NCI-H1092 (cell line): ENCODE measurements at regions not wholly inside any gene's neighbourhood (a gene's known extent, or its start where the extent isn't known, plus 50 kb on each side); places are given as distances from the start of the nearest gene placed in this dataset.

Source experiments
- DNase-seq: peaks from one replicate; lab custom pipeline; 2025; lab: John Stamatoyannopoulos, UW

GRCh38 chr18:78849458-78849857 lies 130.2 kb upstream of the SALL3 start:
- no peak for DNase-seq

GRCh38 chr18:78853341-78853740 lies 126.3 kb upstream of the SALL3 start:
- no peak for DNase-seq

- no peak for DNase-seq
Observed at GRCh38 chr18:78855188-78855587, 124.4 kb upstream of the SALL3 start.

GRCh38 chr18:78856569-78857313 lies 122.9 kb upstream of the SALL3 start:
- DNase-seq, result no peak

- no peak for DNase-seq
Observed at GRCh38 chr18:78857314-78858150, 122.1 kb upstream of the SALL3 start.

GRCh38 chr18:78859686-78860085 lies 119.9 kb upstream of the SALL3 start:
- no peak for DNase-seq

- no peak for DNase-seq
Observed at GRCh38 chr18:78860117-78860516, 119.5 kb upstream of the SALL3 start.

GRCh38 chr18:78861116-78861515 lies 118.5 kb upstream of the SALL3 start:
- DNase-seq, result no peak

GRCh38 chr18:78861706-78862105 lies 117.9 kb upstream of the SALL3 start:
- no peak for DNase-seq

GRCh38 chr18:78862395-78862794 lies 117.2 kb upstream of the SALL3 start:
- DNase-seq, result no peak

- no peak for DNase-seq
Observed at GRCh38 chr18:78865056-78865598, 114.5 kb upstream of the SALL3 start.

GRCh38 chr18:78865771-78866310 lies 113.8 kb upstream of the SALL3 start:
- DNase-seq, result no peak

- DNase-seq, result no peak
Observed at GRCh38 chr18:78867131-78867530, 112.5 kb upstream of the SALL3 start.

GRCh38 chr18:78868330-78869316 lies 111.0 kb upstream of the SALL3 start:
- DNase-seq, result no peak

GRCh38 chr18:78871618-78872017 lies 108.0 kb upstream of the SALL3 start:
- DNase-seq, result no peak

- no peak for DNase-seq
Observed at GRCh38 chr18:78873926-78874500, 105.6 kb upstream of the SALL3 start.

- DNase-seq, result no peak
Observed at GRCh38 chr18:78875016-78875777, 104.4 kb upstream of the SALL3 start.

GRCh38 chr18:78875778-78876650 lies 103.6 kb upstream of the SALL3 start:
- no peak for DNase-seq

- DNase-seq, result no peak
Observed at GRCh38 chr18:78876868-78877267, 102.8 kb upstream of the SALL3 start.
